GM21390 (cell line): ENCODE measurements at regions not wholly inside any gene's neighbourhood (a gene's known extent, or its start where the extent isn't known, plus 50 kb on each side); places are given as distances from the start of the nearest gene placed in this dataset.
"Not testable (repeated sequence)": the region's sequence is repeated elsewhere in the genome, so short reads cannot be mapped to it uniquely, and the experiment has no call there.

Experiments
- ATAC-seq: cut with Tn5 transposase; IDR thresholded peaks from one replicate; pipeline ENCODE4 v1.9.1; 2021; ENCODE audit not compliant: unreplicated experiment

- no peak for ATAC-seq
Observed at GRCh38 chr14:40398981-40399380, 966.7 kb upstream of the FBXO33 start.

- no peak for ATAC-seq
Observed at GRCh38 chr14:40394634-40395340, 962.6 kb upstream of the FBXO33 start.

GRCh38 chr14:40393143-40393542, 960.9 kb upstream of the FBXO33 start:
- ATAC-seq: no peak

DNA sequence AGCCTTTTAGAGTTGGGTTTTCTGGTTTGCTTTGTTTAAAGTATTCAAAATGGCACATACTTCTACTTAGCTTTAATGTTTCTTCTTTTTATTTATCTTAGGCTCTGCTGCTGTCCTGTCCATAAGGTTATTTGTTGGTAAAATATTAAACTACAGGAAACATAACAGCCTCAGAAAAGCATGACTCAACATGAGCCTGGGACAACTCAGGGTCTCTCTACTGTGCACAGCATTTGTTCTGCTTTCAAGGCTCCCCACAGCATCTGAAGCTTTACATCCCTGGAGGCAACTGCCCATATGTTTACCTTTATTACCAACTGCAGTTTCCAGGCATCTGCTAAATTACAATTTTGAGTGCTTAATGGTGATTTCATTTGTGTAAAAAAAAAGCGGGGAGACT, 954.2 kb upstream of the FBXO33 start:
- ATAC-seq: no peak

GRCh38 chr14:40374221-40374620, 942.0 kb upstream of the FBXO33 start:
- no peak for ATAC-seq

DNA sequence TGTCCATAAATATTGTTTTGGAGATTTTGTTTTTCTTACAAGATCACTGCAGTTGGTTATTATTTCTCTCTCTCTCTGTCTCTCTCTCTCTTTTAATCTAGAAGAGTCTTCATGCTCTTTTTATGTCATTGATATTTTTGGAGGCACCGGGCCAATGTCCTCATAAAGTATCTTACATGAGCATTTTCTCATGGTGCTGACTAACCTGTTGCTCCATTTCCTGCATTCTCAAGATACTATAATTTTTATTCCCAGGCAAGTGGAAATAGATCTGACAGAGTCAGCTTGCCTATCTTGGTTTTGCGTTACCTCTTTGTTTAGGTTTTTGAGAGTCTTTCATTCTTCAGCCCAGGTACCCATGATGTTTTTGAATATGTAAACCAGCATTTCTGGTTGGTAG, 938.8 kb upstream of the FBXO33 start:
- ATAC-seq: no peak

DNA sequence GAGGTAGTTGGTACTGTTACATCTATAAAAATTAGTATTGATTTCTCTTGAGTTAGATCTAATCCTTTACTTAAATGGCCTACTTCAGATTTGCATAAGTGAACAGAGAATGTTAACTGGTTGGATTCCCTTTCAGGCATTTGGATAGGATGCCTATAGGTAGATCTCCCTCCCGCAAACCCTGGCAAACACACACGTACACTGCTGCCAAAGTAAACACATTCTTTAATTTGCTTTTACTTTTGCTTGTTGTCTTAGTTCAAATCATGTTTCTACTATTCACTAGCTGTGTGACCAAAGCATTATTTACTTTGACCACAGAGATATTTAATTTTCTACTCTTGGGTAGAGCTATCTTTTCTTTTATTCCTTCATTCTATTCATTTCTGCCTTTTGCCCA, 936.1 kb upstream of the FBXO33 start:
- ATAC-seq: no peak

GRCh38 chr14:40367717-40368116, 935.5 kb upstream of the FBXO33 start:
- ATAC-seq: no peak

- no peak for ATAC-seq
Observed at GRCh38 chr14:40365305-40365704, 933.1 kb upstream of the FBXO33 start.

DNA sequence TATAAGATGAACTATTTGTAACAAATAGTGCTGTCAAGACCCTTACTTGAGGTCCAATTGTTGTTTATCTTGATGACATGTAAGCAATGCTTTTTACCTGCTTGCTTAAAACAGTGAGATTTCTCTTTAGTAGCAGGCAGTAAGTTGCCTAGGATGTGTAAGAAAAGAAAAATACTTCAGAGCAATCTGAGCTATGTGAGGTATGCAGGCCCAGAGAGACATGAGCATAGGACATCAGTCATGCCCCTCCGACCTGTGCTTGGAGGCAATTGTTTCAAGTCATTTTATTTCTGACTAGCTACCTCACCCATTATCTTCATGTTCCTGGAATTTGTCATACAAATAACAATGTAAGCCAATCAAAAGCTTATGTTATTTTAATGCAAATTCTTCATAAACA, 930.6 kb upstream of the FBXO33 start:
- no peak for ATAC-seq

DNA sequence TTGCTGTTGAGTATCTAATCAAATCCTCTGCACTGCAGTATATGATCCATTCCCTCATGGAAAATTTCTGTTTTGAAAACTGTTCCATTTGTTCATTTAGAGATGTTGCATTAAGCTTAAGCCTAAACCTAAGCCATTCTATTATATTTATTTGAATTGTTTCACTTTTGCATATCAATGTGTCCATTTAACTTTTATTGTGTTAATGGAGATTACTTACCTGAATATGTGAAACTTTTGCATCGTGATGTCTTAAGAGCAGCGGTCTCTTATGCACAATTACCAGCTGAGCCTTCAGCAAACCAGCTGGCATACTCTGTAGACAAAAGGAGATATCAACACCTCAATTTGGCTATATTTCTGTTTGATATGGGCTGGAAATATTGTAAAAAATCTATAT, 922.5 kb upstream of the FBXO33 start:
- no peak for ATAC-seq

- ATAC-seq: not testable (repeated sequence)
Observed at GRCh38 chr14:40348104-40348503, 915.9 kb upstream of the FBXO33 start.

GRCh38 chr14:40347675-40348074, 915.4 kb upstream of the FBXO33 start:
- ATAC-seq: no peak

- ATAC-seq: no peak
Observed at GRCh38 chr14:40346275-40346674, 914.0 kb upstream of the FBXO33 start.

DNA sequence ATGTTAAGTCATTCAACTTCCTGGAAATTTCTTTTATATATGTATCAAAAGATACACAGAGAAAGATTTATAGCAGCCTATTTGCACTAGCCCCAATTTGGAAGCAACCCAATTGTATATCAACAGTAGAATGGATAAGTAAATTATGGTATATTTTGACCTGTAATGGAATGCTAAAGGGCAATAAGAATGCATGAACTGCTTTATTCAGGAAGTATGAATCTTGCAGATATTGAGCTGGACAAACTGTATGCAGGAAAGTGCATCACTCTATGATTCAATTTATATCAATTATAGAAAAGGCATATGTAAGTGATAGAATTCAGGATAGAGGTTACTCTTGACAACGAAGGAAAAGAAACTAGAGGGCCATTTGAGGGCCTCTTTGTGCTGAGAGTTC, 913.1 kb upstream of the FBXO33 start:
- no peak for ATAC-seq

- ATAC-seq: no peak
Observed at GRCh38 chr14:40340708-40341107, 908.5 kb upstream of the FBXO33 start.

GRCh38 chr14:40336846-40337245, 904.6 kb upstream of the FBXO33 start:
- ATAC-seq: no peak

DNA sequence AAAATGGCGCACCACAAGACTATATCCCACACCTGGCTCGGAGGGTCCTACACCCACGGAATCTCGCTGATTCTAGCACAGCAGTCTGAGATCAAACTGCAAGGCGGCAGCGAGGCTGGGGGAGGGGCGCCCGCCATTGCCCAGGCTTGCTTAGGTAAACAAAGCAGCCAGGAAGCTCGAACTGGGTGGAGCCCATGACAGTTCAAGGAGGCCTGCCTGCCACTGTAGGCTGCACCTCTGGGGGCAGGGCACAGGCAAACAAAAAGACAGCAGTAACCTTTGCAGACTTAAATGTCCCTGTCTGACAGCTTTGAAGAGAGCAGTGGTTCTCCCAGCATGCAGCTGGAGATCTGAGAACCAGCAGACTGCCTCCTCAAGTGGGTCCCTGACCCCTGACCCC, 894.3 kb upstream of the FBXO33 start:
- ATAC-seq: not testable (repeated sequence)

GRCh38 chr14:40318211-40318719, 886.0 kb upstream of the FBXO33 start:
- no peak for ATAC-seq

DNA sequence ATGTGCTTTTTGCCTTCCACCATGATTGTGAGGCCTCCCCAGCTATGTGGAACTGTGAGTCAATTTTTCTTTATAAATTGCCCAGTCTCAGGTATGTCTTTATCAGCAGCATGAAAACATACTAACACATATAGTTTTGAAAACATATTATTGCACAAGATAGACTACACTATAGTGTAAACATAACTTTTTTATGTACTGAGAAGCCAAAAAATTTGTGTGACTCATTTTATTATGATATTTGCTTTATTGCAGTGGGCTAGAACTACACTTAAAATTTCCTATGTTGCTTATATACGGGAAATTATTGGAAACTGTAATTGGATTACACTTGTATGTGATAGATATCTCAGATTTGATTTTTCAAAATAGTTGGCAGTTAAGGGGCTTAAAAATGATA, 885.5 kb upstream of the FBXO33 start:
- no peak for ATAC-seq

- no peak for ATAC-seq
Observed at GRCh38 chr14:40312296-40312695, 880.1 kb upstream of the FBXO33 start.

DNA sequence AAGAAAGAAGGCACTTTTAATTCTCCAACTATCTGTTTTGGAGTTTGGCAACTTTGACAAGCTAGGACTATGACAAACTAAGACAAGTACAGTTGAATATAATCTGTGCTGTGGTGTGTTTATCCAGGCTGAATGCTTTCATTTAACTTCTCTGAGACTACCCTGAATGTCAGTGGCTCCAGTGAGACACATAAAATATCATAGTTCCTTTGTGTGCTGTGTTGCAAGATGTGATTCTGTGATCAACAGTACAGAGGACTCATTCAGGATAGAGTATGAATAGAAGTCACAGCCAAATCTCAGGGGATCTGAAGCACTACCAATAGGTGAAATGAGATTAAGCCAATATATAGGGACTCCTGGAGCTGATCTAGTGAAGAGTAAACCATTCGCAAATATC, 876.9 kb upstream of the FBXO33 start:
- ATAC-seq: no peak

GRCh38 chr14:40308240-40308639, 876.0 kb upstream of the FBXO33 start:
- ATAC-seq: no peak
